GM10266 (cell line): ENCODE measurements at regions not wholly inside any gene's neighbourhood (a gene's known extent, or its start where the extent isn't known, plus 50 kb on each side); places are given as distances from the start of the nearest gene placed in this dataset.
A peak's percentile ranks its signal among the peaks of the same experiment; 100 is the strongest.

Source experiments
- DNase-seq: peaks from one replicate; pipeline ENCODE4 v3.0.0; 2012; ENCODE audit errors: extremely low spot score
- TF ChIP-seq, protein P1 (sequence below): IDR thresholded peaks from 2 replicates; pipeline ENCODE4 v1.5.1; 2012; ENCODE audit warnings: mild to moderate bottlenecking, low read depth; ENCODE audit not compliant: control insufficient read depth, insufficient read depth; ENCODE audit errors: missing control alignments

DNA sequence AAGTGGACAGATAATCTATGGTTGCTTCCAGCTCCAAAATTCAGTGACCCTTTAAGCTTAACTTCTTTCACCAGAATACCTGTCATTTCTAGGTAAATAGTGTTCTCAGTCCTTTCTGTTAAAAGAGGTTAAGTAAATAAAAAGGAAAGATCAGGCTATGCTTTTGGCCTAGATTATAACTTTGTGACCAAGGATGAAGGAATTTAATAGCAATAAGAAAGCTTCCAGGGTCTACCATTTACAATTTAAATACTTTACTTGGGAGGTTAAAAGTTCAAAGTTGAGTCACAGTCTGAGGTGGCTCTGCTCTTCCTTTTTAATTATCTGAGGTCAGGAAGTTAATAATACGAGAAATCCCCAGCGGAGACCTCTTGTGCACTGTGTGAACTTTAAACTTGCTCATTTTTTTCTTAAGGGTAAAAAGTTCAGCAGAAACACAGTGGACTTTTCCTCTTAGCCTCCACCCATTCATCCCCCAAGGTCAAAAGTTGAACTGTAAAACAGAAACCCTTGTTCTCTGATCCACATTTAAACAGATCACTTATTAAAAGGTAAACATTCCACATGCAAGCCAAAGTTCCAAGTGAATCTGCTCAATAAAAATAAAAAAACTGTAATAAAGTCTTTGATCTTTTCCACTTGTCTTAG is 187.1 kb downstream of the NRIP1 start:
- peak; percentile 21 for DNase-seq
- TF ChIP-seq, protein P1, sequence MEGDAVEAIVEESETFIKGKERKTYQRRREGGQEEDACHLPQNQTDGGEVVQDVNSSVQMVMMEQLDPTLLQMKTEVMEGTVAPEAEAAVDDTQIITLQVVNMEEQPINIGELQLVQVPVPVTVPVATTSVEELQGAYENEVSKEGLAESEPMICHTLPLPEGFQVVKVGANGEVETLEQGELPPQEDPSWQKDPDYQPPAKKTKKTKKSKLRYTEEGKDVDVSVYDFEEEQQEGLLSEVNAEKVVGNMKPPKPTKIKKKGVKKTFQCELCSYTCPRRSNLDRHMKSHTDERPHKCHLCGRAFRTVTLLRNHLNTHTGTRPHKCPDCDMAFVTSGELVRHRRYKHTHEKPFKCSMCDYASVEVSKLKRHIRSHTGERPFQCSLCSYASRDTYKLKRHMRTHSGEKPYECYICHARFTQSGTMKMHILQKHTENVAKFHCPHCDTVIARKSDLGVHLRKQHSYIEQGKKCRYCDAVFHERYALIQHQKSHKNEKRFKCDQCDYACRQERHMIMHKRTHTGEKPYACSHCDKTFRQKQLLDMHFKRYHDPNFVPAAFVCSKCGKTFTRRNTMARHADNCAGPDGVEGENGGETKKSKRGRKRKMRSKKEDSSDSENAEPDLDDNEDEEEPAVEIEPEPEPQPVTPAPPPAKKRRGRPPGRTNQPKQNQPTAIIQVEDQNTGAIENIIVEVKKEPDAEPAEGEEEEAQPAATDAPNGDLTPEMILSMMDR, result no peak

DNA sequence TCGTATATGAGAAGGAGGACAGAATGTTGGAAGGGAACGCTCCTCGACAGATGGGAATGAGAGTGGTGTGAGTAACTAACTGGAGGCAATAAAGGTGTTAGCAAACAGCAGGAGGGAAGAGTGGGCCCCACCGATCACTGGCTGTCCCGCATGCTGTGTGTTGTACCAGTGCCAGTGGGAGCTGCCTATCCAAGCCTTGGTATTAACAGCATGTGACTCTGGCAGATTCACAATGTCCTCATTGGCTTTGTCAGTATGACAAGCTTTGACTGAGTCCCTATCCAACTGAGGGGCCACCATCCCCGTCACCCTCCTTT is 188.3 kb downstream of the NRIP1 start:
- DNase-seq, result no peak
- TF ChIP-seq, protein P1, result no peak

DNA sequence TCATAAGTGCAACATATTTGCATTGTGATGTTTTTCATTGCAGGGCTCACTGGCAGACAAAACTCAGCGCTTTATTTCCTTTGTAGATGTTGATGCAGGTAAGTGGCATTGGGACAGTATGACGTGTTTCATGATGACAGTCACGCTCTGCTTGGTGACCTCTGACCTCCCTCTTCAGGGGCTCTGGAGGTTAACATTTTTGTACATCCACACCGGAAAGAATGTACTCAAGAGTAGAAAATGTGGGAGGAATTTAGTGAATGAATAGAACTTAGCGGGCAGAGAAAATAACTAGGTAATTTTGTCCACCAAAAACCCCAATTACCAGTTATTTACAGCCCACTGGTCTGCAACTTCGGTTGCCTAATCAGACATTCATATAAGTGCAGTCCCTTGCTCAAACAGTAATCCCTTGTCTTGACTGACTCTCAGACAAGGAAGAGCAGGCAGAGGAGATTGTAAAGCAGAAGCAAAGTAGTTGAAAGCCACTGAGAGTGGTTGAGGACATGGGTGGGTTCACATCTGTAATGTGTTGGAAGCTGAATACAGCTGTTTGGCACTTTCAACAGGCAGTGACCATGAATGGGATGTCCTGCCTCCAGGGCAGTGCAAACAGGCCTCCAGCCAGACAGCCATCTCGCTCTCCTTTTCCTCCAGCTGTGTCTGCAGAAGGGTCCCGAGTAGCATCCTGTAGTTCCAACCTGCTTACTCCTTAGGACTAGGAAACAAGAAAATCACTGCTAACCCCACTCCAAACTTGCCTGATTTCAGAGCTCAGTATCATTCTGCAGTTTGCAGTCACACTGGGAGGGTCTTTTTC is 188.9 kb downstream of the NRIP1 start:
- DNase-seq, result peak; percentile 31
- TF ChIP-seq, protein P1, result no peak

DNA sequence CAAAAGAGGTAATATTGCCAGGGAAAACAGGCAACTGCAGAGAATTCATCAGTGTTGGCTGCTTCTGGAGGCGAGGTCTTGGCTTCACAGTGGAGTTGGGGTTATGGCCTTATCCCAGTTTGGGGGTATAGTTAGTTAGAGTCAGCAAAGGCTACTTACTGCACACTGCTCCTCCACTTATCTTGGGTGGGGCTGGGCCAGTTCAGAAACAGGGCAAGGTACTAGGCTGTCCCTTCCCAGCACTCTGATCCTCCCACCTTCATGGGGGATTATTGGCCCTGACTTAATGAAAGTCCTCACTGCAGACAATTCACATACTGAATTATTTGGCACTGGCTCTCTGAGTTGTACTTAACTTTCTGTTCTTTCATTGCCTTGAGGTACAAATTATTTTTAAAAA is 189.6 kb downstream of the NRIP1 start:
- no peak for DNase-seq
- TF ChIP-seq, protein P1, result no peak

DNA sequence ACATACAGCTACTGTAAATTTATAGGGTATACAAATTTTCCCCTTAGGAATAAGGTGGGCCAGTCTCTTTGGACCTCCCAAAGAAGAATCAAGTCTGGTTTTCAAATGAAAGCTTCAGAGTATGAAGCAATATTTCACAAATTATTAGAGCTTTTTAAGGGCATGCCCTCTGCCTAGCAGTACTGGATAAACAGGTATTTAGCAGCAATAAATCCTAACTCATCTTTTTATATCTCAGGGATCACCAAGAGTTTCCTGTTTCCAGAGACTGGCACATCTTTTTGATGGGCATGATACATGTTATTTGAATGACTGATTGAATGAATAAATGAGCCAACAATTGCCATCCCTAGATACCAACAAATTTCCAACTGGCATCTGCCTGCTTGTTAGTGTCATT is 190.4 kb downstream of the NRIP1 start:
- no peak for DNase-seq
- TF ChIP-seq, protein P1, result no peak

DNA sequence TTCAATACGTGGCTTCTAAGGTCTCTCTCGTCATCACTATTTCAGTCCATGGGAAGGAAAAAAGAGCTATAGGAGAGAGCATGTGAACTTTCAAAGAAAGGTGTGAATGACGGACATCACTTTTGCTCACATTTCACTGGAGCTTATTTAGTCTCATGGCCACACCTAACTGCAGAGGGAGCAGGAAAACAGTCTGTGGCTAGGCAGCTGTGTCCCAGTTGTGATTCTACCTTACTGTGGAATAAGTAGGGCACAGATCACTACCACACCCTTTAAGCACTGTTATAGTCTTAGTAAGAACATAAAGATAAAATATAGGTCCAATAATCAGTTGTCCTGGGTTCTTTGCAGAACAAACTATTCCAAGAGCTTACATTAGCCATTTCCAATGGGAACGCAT is 192.9 kb downstream of the NRIP1 start:
- DNase-seq, result no peak
- TF ChIP-seq, protein P1, result no peak

DNA sequence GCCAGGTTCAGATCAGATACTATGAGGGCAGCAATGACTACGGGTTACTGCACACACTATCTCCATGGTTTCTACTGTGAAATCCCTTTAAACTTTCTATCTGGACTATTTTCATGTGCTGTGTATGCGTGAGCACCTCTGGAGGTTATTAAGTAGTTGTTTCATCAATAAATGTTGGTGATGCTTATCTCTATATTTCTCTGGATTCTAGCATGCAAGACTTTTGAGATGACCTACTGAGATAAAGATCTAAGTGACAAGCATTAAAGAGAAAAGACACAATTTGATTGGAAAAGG is 194.0 kb downstream of the NRIP1 start:
- DNase-seq, result no peak
- TF ChIP-seq, protein P1, result no peak
